ENCODE measurements at regions not wholly inside any gene's neighbourhood (a gene's known extent, or its start where the extent isn't known, plus 50 kb on each side); places are given as distances from the start of the nearest gene placed in this dataset.

DNA sequence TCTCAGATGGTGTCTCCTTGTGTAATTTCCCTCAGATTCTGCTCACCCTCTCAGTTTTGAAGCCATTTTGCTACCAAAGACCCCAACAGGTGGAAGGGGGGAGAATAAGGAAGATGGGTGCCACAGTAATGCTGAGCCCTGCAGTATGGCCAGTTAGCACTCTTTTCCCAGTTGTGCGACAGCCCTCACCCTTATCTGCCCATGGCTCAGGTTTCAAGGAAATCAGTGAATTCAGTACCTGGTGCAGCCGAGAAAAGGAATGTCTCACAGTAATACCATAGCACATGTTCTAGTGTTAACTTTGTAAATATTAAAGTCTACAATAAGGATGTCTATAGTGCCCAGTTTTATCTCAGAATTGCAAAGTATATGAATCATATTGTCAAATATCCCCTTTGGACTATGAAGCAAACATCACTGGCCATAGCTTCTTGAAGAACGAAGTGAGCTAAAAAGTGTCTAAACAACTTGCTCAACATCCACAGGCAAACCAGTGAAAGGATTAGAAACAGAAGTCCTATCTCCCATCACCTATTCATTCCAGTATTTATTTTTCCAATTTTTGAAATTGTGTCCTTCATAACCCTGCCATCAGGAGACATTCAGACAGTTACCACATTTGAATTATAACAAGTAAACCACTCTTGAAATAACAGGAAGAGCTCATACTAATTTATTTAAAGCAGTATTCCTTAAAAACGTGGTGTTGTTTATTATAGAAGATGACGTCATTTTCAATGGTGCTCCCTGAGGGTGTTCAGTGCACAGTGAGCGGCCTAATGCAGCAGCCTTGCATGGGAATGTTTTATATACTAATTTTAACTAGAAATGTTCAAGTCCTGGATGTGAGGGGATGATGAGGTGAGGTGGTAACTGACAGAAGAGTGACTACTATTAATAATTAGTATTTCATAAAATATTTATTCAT lies 366.2 kb downstream of the TFAP2A start:
- no peak for DNase-seq (ENCODE audit: low read depth, low spot score)

DNA sequence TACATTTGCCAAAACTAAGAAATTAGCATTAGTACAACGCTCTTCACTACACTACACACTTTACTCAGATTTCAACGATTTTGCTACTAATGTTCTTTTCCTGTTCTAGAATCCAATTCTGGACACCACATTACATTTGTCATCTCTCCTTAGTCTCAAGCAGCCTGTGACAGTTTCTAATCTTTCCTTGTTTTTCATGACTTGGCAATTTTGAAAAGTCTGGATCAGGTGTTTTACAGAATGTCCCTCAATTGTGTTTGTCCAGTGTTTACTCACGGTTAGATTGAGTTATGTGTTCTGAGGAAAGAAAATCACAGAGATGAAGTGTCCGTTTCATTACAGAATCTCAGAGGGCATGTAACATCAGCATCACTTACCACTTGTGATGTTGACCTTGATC lies 372.6 kb downstream of the TFAP2A start:
- no peak for DNase-seq (ENCODE audit: low read depth, low spot score)

DNA sequence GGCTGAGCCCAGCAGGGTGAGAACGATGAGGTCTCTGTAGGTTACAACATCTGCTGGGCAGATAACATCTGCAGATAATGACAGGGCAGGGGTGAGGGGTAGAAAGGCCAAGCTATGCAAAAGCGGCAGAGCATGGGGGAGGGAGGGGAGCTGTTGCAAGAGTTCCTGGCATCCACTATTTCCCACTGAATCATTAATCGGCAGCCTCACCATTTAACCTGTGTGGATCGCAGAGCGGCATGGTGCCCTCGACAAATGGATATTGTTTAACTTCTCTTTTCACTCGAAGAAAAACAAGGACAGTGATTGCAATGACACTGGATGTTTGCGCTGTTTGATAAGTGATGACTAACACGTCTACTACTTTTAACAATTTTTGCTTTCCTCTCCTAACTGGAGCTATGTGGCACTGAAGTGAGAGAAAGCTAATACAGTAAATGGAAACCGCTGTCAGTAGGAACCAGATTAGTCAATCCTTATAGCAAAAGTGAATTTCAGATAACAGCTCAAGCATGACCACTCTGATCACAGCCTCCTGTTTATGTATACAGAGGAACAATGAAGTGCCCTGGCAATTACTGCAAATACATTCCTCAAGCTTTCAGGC lies 381.5 kb downstream of the TFAP2A start:
- DNase-seq (ENCODE audit: low read depth, low spot score): no peak

DNA sequence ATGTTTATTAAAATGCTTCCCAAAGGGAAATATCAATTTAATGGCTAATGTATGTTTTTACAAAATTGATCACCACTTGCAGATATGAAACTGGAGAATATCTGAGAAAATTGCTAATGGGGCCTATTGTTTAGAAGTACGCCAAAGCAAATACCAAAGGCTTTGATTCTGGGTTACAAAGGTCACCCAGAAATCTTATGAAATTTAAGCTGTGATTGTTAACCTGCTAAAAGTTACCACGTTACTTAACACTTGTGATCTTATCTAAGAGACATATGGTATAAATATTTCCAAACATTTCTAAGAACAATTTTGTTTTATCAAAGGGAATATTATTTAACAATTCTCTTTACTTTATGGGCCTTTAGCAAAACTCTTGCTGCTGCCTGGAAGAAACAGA lies 383.3 kb downstream of the TFAP2A start:
- DNase-seq (ENCODE audit: low read depth, low spot score): no peak

DNA sequence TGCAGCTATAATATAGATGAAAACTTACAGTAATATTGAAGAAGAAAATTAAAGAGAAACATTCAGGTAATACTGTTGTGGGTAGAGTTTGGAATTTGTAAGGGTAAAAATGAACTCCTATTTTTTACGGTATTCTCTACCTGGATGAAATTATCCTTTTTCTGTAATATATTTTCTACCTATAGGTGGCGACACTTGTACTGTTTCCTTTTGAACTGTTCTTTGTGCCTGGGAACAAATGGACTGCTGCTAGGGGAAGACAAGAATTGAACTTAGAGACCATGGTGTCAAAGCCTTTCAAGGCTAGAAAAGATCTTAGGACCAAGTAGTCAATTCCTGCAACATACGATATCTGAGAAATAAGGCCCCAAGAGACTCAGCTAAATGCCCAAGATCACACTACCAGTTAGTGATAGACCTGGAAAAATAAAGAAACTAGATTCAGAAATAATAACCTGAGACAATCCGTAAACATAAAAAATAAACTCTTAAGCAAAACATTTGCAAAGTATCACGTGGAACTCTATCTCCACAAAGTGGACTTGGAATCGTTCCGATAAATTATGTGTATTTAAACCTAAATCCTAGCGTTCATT lies 383.8 kb downstream of the TFAP2A start:
- no peak for DNase-seq (ENCODE audit: low read depth, low spot score)

DNA sequence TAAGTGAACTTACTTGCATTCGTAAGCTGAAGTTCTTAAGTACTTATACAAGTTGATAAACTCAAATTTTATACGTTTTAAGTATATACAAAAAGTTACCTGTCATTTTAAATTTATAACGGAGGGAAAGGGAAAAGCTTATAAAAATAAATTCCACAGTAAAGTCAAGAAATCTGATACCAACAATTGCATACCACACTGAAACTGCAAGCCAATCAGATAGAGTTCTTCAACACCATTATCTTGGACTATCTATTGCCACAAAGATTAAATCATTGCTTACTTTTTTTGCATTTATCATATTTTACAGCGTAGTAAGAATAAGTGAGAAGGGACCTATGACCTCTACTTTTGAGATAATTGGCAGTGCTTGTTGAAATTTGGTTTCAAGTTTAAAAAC lies 386.7 kb downstream of the TFAP2A start:
- DNase-seq (ENCODE audit: low read depth, low spot score): no peak

DNA sequence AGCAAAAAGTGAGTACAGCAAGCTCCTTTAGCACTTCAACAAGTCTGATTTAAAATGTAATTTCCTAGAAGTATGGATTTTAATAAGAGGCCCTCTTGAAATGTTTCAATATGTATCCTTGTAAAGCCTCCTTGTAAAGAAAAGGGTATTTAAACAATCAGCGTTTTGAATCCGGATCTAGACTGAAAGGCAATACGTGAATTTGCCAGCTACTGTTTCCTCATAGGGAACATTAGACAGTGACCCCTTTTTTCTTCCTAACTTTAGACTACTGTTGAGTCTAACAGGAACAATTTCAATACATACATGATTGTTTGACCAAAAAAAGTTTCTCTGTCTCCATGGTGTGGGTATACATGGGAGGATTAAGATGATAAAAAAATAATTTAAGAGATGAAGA lies 395.0 kb downstream of the TFAP2A start:
- no peak for DNase-seq (ENCODE audit: low read depth, low spot score)

DNA sequence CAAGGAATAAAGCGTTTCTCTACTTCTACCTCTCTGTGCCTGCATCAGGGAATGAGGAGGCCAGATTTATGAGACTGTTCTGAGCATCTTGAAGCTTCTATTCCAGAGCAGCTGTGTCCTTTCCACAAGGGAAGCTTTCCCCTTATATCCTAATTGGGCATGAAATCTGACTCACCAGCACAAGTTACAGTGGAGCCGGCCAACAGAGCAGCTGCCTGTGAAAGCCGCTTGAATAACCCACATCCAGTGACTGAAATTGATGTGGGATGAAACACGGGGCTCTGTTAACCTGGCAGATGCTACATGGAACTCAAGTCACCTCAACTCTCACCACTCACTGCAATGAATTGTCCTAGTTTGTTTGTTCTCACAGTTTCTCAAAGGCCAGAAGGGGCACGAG lies 400.3 kb downstream of the TFAP2A start:
- DNase-seq (ENCODE audit: low read depth, low spot score): no peak

DNA sequence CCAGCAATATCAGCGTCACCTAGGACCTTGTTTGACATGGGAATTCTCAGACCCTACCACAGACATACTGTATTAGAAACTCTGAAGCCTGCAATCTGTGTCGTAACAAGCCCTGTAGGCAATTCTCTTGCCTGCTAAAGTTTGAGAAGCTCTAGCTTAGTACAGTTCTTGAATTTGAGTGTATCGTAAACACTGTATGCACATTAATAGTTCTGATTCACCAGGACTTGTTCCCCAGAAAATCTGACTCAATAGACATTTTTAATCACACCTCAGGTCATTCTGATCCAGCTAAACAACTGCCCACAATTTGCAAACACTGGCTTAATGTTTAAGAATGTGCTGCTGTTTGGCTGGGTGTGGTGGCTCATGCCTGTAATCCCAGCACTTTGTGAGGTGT lies 414.3 kb downstream of the TFAP2A start:
- DNase-seq (ENCODE audit: low read depth, low spot score): no peak

DNA sequence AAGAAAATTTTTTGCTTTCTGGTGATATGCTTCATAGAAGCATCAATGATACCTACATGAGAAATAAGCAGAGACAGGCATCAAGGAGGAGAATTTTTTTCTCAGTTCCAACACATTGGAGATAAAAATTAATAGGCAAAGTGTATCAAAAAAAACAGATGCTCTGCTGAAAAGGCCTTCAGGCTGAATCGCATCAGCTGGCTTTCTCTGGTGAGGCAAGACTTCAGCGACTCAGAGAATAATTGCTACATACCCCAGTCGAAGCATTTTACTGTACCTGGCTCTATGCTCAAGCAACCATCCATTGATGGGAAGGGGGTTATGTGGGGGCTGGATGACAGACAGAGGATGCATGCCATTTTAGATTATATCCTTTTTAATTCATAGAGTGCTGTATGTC lies 415.1 kb downstream of the TFAP2A start:
- DNase-seq (ENCODE audit: low read depth, low spot score): no peak

DNA sequence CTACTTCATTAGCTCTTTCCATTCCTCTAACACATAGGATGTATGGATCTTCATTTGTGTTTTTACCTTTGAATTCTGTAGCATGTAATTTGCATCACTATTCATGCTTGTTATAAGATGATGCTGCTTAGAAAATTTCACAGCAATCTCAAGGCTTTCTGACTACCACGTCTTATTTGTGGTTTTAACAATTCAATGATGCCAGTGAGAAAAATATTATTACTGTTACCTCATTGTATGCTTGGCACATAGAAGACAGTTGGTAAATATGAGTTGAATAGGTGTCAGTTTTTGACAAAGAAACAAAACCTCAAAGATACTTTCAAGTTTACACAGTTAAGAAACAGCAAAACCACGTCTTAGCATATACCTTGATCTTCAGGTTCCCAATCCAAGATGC lies 428.6 kb downstream of the TFAP2A start:
- no peak for DNase-seq (ENCODE audit: low read depth, low spot score)

DNA sequence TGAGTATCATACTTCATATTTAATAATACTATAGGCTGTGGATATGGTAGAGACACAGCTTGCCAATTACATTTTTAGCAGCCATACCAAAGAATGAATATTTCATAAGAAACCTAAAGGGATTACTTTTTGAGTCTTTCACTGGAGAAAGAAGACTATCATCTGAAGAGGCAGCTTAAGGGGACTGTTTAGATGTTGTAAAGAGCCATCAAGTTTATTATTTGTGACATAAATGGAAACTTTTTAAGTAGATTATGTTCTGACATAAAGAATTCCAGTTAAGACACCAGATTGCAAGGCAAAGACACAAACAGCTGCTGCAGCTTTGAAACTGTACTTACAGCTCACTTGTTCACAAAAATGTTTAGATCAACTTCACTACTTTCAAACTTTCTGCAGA lies 429.4 kb downstream of the TFAP2A start:
- no peak for DNase-seq (ENCODE audit: low read depth, low spot score)

DNA sequence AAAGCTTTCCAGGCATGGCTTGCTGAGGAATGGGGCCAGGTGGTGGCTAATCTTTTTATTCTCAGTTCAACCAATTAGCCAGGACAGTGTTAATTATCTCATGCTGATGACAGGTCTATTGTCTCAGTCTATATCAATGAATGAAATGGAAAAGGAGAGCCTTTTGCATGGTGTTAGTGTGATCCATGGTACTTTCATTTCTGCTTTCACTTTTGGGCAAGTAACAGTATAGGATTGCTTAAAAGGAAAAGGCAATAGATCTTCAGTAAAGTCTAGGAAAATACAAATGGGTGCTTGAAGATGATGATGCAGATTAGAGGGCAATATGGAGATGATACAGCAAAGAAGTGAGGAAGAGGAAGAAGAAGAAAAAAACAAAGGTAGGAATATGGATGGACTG lies 430.3 kb downstream of the TFAP2A start:
- no peak for DNase-seq (ENCODE audit: low read depth, low spot score)

DNA sequence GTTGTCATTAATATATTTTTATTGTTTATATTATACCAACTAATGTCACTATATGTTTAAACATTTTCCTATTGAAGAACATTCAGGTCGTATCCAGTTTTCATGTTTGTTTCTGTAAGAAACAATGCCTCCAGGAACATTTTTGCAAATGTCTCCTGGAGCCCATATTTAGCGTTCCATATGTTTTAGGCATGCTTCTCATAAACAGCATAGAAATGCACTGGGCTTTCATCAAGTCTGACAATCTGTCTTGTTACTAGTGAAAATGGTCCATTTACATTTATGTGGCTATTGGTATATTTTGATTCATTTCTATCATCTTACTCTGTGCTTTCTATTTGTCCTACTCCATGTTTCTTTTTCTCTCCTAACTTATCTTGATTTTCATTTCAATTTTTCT lies 431.7 kb downstream of the TFAP2A start:
- no peak for DNase-seq (ENCODE audit: low read depth, low spot score)

DNA sequence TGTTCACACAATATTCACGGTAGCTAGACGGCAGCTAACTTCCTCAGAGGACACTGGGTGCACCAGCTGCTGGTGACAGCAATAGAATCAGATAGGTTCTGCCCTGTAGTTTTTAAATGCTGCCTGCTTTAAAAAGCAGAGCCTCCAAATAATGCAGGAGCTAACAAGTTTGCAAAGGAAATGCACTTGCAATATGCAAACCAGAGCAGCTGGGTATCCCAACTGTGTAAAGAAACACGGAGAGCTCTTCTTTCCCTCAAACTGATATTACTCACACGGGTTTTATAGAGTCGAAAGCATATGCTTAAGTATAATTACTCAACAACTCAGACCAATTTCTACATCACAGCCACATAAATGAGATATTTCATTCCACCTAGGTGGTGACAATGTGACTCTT lies 432.7 kb downstream of the TFAP2A start:
- no peak for DNase-seq (ENCODE audit: low read depth, low spot score)

DNA sequence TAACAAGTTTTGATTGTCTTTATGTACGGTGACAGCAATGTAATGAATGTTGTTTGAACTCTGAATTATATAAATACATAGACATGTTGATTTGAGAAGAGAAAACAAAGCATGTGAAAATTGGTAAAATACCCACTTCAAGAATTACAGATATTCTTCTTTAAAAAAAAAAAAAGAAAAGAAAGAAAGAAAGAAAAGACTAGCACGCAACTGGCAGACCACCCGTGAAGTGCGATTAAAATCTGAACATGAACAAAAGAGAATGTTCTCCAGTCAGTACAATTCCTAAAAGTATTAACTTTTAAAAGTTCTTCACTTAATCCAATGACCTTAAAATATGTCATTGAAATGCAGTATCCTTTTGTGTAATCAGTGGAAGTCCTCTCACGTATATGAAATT lies 434.9 kb downstream of the TFAP2A start:
- no peak for DNase-seq (ENCODE audit: low read depth, low spot score)

DNA sequence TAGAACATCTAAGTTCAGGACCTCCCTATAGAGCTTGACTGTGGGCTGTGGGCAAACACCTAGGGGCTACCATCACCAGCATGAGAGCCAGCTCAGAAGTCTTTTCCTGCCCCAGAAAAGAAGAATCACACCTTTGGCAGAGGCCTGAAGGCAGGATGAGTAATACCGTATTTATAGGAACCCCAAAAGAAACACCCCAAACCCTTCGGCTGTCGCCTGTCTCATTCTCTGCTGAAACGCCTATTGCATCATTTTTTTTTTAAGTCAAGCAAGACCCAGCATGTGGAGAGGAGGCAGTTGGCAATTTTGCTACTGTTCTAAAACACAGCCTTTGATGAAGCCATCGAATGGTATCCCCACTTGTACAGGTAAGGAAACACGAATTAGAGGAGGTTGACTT lies 436.4 kb downstream of the TFAP2A start:
- no peak for DNase-seq (ENCODE audit: low read depth, low spot score)

DNA sequence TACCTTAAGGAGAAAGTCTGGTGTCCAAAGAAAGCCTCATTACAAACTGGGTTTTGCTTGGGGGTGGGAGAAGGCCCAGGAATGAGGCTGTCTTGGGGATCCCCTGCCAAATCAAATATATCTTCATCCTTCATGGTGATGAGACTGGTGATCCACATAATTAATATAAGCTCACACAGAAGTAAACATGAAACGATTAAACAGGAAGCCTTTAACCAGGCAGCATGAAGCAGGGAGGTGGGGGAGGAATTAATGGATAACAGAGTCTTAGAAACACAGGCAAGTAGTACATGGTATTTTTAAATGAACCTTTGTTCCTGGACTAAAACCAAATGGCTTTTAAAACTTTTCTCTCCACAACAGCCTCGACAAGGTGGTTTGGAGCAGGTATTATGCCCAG lies 437.5 kb downstream of the TFAP2A start:
- DNase-seq (ENCODE audit: low read depth, low spot score): no peak

DNA sequence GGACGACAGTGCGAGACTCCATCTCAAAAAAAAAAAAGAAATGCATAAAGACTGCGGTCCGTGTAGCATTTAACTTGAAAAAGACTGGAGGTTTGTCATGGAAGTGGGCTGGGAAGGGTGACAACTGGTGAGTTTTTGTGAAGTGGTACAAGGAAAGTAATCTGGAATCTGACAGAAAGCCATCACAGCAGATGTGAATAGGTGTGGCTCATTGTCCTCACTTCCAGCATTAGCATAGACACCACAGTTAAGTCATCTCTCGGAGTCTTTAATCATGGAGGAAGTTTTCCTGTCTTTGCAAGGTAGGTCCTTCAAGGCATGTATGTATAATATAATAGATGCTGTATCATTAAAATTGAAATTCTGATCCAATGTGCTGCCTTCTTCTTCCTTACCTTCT lies 453.2 kb downstream of the TFAP2A start:
- DNase-seq (ENCODE audit: low read depth, low spot score): no peak

DNA sequence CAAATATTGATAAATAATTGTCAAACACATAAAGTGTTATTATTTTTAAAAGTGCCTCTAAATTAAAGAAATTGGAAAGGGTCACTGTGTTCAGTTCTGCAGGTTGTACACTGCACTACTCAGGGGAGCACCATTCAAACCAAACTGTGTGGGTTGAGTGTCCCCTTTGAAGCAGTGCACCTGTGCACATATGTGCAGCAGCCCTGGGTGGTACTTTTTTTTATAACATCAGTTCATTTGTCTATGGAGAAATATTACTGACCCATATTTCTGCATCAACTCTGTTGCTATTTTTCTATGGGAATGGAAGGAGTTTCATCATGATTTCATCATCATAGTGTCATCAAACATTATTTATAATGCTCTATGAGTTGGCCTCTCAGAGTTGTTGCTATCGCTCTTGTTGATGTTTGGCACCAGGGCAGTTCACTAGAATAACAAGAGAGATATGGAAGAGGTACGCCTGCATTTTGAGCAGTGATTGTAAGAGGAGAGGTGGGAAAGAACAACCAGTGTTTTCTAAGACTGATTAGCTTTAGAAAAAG lies 457.6 kb downstream of the TFAP2A start:
- DNase-seq (ENCODE audit: low read depth, low spot score): no peak

DNA sequence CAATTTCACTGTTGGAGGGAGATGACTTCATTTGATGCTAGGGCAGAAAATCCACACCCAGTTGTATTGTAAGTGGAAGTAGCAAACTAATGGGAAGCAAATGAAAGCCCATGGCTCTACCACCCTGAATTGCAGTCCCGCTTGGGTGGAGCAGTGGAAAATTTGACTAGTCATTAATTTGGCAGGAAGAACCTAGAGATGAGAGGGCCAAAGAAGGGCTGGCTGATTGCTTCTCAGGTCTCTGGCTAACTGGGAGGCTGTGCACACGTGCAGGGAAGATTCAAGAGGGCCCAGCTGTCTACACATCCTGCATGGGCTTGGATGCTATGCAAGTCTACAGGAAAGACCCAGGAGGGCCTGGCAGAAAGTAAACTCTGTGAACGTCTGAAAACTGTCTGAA lies 466.2 kb downstream of the TFAP2A start:
- no peak for DNase-seq (ENCODE audit: low read depth, low spot score)

DNA sequence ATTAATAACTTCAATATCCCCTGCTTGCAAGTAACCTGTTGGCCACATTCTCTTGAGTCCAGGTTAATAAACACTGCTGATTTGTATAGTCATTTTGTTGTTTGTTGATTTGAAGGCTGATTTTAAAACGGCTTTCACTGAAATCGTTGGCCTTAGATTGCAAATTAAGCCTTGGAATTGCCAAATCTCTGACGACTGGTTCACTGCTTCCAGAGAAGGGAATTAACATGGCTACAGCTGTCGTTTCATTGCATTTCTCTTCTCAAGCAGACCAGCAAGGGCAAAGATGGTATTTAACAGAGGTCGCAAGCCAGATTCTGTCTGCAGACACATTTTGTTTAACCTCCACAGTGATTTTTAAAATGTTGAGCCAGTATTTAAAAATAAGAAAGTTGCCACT lies 470.9 kb downstream of the TFAP2A start:
- no peak for DNase-seq (ENCODE audit: low read depth, low spot score)

DNA sequence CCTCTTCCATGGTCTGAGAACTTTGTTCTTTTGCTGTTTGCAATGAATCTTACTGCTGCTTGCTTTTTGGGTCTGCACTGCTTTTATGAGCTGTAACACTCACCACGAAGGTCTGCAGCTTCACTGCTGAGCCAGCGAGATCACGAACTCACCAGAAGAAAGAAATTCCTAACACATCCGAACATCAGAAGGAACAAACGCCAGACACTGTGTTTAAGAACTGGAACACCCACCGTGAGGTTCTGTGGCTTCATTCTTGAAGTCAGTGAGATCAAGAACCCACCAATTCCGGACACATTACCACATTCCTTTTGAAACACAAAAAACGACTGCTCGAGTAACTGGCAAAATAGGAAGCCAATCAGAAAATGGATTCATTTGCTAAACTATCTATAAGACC lies 471.8 kb downstream of the TFAP2A start:
- no peak for DNase-seq (ENCODE audit: low read depth, low spot score)
